ENCODE measurements at regions not wholly inside any gene's neighbourhood (a gene's known extent, or its start where the extent isn't known, plus 50 kb on each side); places are given as distances from the start of the nearest gene placed in this dataset.

- TF ChIP-seq CHD7 (IDR thresholded peaks at IDR 0.05; ENCODE audit: insufficient replicate concordance, low read length) (no peak), SP1 (IDR thresholded peaks at IDR 0.05; ENCODE audit: low read depth, low read length) (no peak), RAD21 (IDR thresholded peaks at IDR 0.05 in 1 of 2, conservative IDR thresholded peaks at IDR 0.05 in 1 of 2; ENCODE audit: low read depth in 2 of 2, low read length in 2 of 2) (no peak), ZNF274 (IDR thresholded peaks at IDR 0.05; ENCODE audit: borderline replicate concordance, extremely low read depth, low read length) (no peak), BACH1 (IDR thresholded peaks at IDR 0.05; ENCODE audit: low read length) (no peak), CHD1 (IDR thresholded peaks at IDR 0.05; ENCODE audit: low read depth, low read length) (no peak), FOSL1 (IDR thresholded peaks at IDR 0.05; ENCODE audit: insufficient read depth, low read depth, low read length) (no peak), CBX8 (IDR thresholded peaks at IDR 0.05; ENCODE audit: borderline replicate concordance, low read depth, low read length) (no peak), MAFK (IDR thresholded peaks at IDR 0.05; ENCODE audit: low read depth, low read length) (no peak)
These were observed 1239.3 kb upstream of the ADGRL4 start (continued) for GRCh38 chr1:80245813-80246212.

Data from H1 (cell line).